HG03039 (cell line): ENCODE measurements at regions not wholly inside any gene's neighbourhood (a gene's known extent, or its start where the extent isn't known, plus 50 kb on each side); places are given as distances from the start of the nearest gene placed in this dataset.
"Not testable (repeated sequence)": the region's sequence is repeated elsewhere in the genome, so short reads cannot be mapped to it uniquely, and the experiment has no call there.

Experiments used
- ATAC-seq: cut with Tn5 transposase; IDR thresholded peaks from one replicate; pipeline ENCODE4 v1.9.1; 2021; ENCODE audit warnings: mild to moderate bottlenecking, moderate library complexity; ENCODE audit not compliant: unreplicated experiment

DNA sequence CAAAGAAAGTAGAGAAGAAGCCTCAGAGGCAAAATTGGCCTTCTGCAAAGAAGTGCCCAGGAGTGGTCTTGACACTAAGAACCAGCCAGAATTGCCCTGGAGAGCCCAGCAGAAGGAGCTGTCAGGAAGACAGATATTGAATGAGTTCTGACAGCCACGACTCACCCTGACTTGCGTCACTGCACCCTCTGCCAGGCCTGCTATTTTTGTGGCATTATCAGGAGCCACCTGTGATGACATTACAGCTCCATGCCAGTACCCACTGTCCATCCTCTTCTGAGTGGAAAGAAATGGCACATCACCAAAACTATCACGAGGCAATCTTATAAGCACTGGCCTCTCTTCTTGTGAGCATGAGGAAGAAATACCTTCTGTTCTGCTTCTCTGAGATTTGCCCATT, 67.7 kb downstream of the SMIM20 start:
- ATAC-seq = no peak

DNA sequence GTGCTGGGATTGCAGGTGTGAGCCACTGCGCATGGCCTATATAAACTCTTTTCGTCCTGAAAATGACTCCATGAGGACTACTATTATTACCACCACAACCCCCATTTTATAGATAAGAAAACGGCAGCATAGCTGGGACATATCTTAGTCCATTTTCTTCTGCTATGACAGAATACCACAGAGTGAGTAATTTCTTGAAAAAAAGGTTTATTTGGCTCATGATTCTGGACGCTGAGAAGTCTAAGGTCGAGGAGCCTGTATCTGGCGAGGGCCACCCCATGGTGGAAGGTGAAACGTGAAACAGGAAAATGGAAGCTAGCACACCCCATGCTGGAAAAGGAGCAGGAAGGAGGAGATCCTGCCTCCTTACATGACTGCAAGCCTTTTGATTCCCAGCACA, 68.9 kb downstream of the SMIM20 start:
- no peak for ATAC-seq

- ATAC-seq = no peak
Observed at GRCh38 chr4:25984266-25984665, 70.2 kb downstream of the SMIM20 start.

- no peak for ATAC-seq
Observed at GRCh38 chr4:25984796-25985195, 70.8 kb downstream of the SMIM20 start.

- ATAC-seq = no peak
Observed at GRCh38 chr4:25986807-25987206, 72.8 kb downstream of the SMIM20 start.

- ATAC-seq = no peak
Observed at GRCh38 chr4:25991340-25991739, 77.3 kb downstream of the SMIM20 start.

GRCh38 chr4:25993395-25994185, 79.6 kb downstream of the SMIM20 start:
- peak; percentile 47 for ATAC-seq

DNA sequence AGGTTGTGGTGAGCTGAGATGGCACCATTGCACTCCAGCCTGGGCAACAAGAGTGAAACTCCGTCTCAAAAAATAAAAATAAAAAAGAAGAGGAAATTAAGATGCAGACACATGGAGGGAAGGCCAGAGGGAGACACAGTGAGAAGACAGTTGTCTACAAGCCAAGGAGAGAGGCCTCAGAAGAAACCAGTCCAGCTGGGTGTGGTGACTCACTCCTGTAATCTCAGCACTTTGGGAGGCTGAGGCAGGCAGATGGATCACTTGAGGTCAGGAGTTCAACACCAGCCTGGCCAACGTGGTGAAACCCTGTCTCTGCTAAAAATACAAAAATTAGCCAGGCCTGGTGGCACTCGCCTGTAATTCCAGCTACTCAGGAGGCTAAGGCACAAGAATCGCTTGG, 80.6 kb downstream of the SMIM20 start:
- not testable (repeated sequence) for ATAC-seq

GRCh38 chr4:26000274-26000950, 86.4 kb downstream of the SMIM20 start:
- ATAC-seq = no peak

- ATAC-seq = no peak
Observed at GRCh38 chr4:26001413-26001812, 87.4 kb downstream of the SMIM20 start.

- ATAC-seq = no peak
Observed at GRCh38 chr4:26001816-26002215, 87.8 kb downstream of the SMIM20 start.

GRCh38 chr4:26003056-26003455, 89.0 kb downstream of the SMIM20 start:
- ATAC-seq = no peak

GRCh38 chr4:26004290-26004689, 90.3 kb downstream of the SMIM20 start:
- ATAC-seq = no peak

GRCh38 chr4:26005764-26006163, 91.7 kb downstream of the SMIM20 start:
- no peak for ATAC-seq

DNA sequence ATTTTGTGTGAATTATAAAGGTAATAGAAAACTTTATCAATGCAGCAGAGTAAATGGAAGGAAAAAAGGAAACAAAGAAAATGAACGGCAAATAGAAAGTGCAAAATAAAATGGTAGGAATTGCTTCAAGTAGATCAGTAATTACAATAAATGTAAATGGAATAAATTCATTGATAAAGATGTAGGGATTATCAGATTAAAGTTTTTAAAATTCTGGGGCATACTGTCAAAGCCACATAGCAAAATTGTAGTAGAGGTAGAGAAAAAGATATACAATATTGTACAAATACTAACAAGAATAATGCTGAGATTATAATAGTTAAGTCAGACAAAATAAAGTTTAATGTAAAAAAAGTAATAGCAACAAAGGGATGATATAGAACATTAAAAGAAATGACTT, 94.7 kb downstream of the SMIM20 start:
- ATAC-seq = no peak

DNA sequence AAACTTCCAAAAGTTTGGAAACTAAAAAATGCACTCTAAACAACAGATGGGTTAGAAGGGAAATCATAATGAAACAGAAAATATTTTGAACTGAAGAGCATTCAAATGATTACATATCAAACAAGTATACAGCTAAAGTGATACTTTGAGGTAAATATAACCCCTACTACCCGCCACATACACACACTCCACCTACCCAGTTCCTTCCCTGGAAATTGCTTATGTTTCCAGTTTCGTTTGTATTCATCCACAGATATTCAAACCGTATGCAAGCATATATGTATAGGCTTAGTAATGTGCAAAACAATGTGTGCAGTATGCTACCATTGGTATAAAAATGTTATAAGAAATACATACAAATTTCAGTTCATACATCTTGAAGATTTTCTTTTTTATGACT, 95.5 kb downstream of the SMIM20 start:
- ATAC-seq = no peak

DNA sequence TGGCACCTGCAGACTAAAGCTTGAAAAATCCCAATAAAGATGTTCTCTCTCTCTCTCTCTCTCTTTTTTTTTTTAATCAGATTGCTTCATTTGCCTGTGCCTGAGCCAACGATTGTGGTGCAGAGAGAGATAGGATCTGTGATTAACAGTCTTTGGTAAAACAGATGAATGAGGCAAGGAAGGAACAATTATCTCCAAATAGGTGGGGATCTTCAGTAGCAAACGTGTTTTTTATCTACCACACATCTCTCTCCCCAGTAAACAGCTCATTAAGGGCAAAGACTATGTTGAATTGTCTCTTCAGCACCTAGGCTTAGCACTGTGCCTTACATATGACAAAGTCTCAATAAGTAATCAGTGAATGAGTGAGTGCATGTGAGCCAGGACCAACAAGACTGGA, 96.3 kb downstream of the SMIM20 start:
- ATAC-seq = no peak

DNA sequence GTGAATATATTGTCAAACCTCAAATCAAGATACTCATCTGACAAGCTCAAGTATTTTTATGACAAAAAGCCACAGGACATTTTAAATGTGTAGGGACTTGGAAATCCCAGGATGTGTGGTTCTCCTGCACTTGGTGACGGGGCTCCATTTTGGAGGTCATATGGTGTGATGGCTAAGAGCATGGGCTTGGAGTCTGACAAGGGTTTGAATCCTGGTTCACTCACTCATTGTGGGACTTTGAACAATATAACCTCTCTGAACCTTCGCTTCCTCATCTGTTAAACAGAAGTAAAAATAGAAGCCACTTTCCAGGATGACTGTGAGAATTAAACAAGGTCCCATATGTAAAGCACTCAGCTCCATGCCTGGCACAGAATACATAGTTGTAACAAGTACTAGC, 99.6 kb downstream of the SMIM20 start:
- no peak for ATAC-seq

GRCh38 chr4:26015133-26015651, 101.2 kb downstream of the SMIM20 start:
- no peak for ATAC-seq

- ATAC-seq = no peak
Observed at GRCh38 chr4:26015906-26016305, 101.9 kb downstream of the SMIM20 start.

- ATAC-seq = no peak
Observed at GRCh38 chr4:26017531-26017930, 103.5 kb downstream of the SMIM20 start.

- not testable (repeated sequence) for ATAC-seq
Observed at GRCh38 chr4:26017961-26018700, 104.1 kb downstream of the SMIM20 start.
